ENCODE measurements at regions not wholly inside any gene's neighbourhood (a gene's known extent, or its start where the extent isn't known, plus 50 kb on each side); places are given as distances from the start of the nearest gene placed in this dataset.

- Histone ChIP-seq H2BK20ac (ENCODE audit: low read depth, low read length, poor library complexity, severe bottlenecking) (no peak overlapping the region), H3K23ac (ENCODE audit: insufficient read length, low read depth, low read length) (no peak overlapping the region), H3K4ac (ENCODE audit: low read depth, low read length) (no peak overlapping the region), H3K4me2 (ENCODE audit: insufficient read depth, insufficient read length, low read length) (no peak overlapping the region), H4K20me1 (ENCODE audit: control insufficient read depth, insufficient read depth, insufficient read length) (no peaks in the 10 kb centered on the region), H3K56ac (ENCODE audit: insufficient read length, low read depth, low read length) (no peak overlapping the region), H3K14ac (ENCODE audit: insufficient read depth, low read length) (no peak overlapping the region), H3K4me1 (ENCODE audit: insufficient read depth, low read length) (no peaks in the 10 kb centered on the region), H3T11ph (ENCODE audit: low read length) (no peak overlapping the region), H2AFZ (ENCODE audit: low read length) (no peak overlapping the region), H3K79me2 (ENCODE audit: insufficient read depth, low read length) (no peaks in the 10 kb centered on the region), H2BK15ac (ENCODE audit: low read depth, low read length) (no peak overlapping the region), H2AK5ac (ENCODE audit: insufficient read length, low read length) (no peak overlapping the region), H4K5ac (ENCODE audit: insufficient read length, low read depth, low read length) (no peak overlapping the region), H3K18ac (ENCODE audit: insufficient read length, low read depth, low read length) (no peak overlapping the region), H3K9ac (ENCODE audit: extremely low read depth, insufficient read length, low read length) (no peak overlapping the region), H2BK12ac (ENCODE audit: insufficient read length, low read depth, low read length) (no peak overlapping the region), H3K23me2 (ENCODE audit: insufficient read length, low read depth, low read length, poor library complexity, severe bottlenecking) (no peaks in the 10 kb centered on the region), H3K9me3 (ENCODE audit: control insufficient read depth, low read depth, low read length) (no peaks in the 10 kb centered on the region), H3K27ac (ENCODE audit: insufficient read length, low read depth, low read length) (no peak overlapping the region), H4K91ac (ENCODE audit: insufficient read length, low read depth, low read length) (no peak overlapping the region), H2BK120ac (ENCODE audit: low read depth, low read length, poor library complexity, severe bottlenecking) (no peak overlapping the region), H4K8ac (replicated peaks; ENCODE audit: insufficient read length, low read depth, low read length) (no peak overlapping the region), H2BK5ac (ENCODE audit: insufficient read length, low read length) (no peak overlapping the region), H3K79me1 (ENCODE audit: insufficient read depth, low read depth, low read length, poor library complexity, severe bottlenecking) (no peaks in the 10 kb centered on the region), H3K27me3 (ENCODE audit: insufficient read depth, low read length) (no peaks in the 10 kb centered on the region)
- H3K4me3 Mint-ChIP-seq: no peak overlapping the region
- no peak for DNase-seq
- peaks cover 5% of the 10 kb centered on the region for H3K27me3 Mint-ChIP-seq (ENCODE audit: low read depth)
- WGBS (ENCODE audit: extremely low coverage, insufficient read length, low lambda C conversion rate): no CpG with 5 or more reads among the region's 13 CpGs
- peaks cover 6 to 17% (median 13%) of the 10 kb centered on the region in 3 experiments for H3K36me3 Mint-ChIP-seq (ENCODE audit: insufficient read depth in 1 of 3, low read depth in 3 of 3)
- TF ChIP-seq CTCF (conservative IDR thresholded peaks at IDR 0.05): no peak
- no peaks in the 10 kb centered on the region for H3K4me1 Mint-ChIP-seq
- peaks cover 20 to 21% of the 10 kb centered on the region in 2 experiments for H3K9me3 Mint-ChIP-seq
- no peak overlapping the region for H3K27ac Mint-ChIP-seq
These were observed 482.0 kb upstream of the B3GAT1 start for GRCh38 chr11:134893810-134894685.
